ENCODE measurements at regions not wholly inside any gene's neighbourhood (a gene's known extent, or its start where the extent isn't known, plus 50 kb on each side); places are given as distances from the start of the nearest gene placed in this dataset.

- H3K27me3 ChIP-seq (ENCODE audit: insufficient read depth, low read depth), result no peaks in the 10 kb centered on the region
These were observed 169.7 kb upstream of the MYCN start for GRCh38 chr2:15770606-15771005.

DNA sequence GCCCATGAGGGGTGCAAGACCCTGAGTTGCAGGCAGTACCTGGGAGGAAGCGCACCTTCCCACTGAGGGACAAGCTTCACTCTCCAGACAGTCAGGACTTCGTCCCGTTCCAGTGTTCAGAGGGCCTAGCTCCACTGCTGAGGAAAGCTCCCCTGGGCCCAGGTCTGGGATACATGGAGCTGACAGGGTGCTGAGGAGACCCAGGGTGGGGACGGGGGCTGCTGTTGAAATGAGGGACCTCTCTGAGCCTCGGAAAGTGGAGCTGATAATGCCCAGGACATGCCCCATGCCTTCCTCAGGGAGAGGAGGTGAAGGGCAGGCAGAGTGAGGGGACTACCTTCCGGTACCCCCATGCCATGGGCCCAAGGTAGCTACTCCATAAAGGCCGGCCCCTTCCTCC lies 169.2 kb upstream of the MYCN start:
- H3K4me2 ChIP-seq, result no peak overlapping the region
- no peaks in the 10 kb centered on the region for H3K4me1 ChIP-seq (ENCODE audit: low read depth, poor library complexity, severe bottlenecking)
- TF ChIP-seq CTCF (conservative IDR thresholded peaks at IDR 0.05; ENCODE audit: low read depth, low read length), result no peak
- no peaks in the 10 kb centered on the region for H3K36me3 ChIP-seq (ENCODE audit: insufficient read depth)
- H3K9ac ChIP-seq, result no peak overlapping the region
- H4K20me1 ChIP-seq (ENCODE audit: insufficient read depth), result no peaks in the 10 kb centered on the region
- H3K27me3 ChIP-seq (ENCODE audit: insufficient read depth, low read depth), result no peaks in the 10 kb centered on the region
- no peaks in the 10 kb centered on the region for H3K79me2 ChIP-seq (ENCODE audit: insufficient read depth, low read depth)
- no peak overlapping the region for H3K4me3 ChIP-seq (IDR thresholded peaks at IDR 0.05; ENCODE audit: insufficient read depth, low read depth, low read length)
- H3K27ac ChIP-seq, result no peak overlapping the region
- H2AFZ ChIP-seq (ENCODE audit: low read depth), result no peak overlapping the region

More at GRCh38 chr2:15770606-15771005, 169.7 kb upstream of the MYCN start:
- TF ChIP-seq CTCF (conservative IDR thresholded peaks at IDR 0.05; ENCODE audit: low read depth, low read length), result no peak
- Histone ChIP-seq H3K36me3 (ENCODE audit: insufficient read depth) (no peaks in the 10 kb centered on the region), H3K27ac (no peak overlapping the region), H3K4me3 (IDR thresholded peaks at IDR 0.05; ENCODE audit: insufficient read depth, low read depth, low read length) (no peak overlapping the region), H3K4me2 (no peak overlapping the region), H3K4me1 (ENCODE audit: low read depth, poor library complexity, severe bottlenecking) (no peaks in the 10 kb centered on the region), H4K20me1 (ENCODE audit: insufficient read depth) (no peaks in the 10 kb centered on the region), H2AFZ (ENCODE audit: low read depth) (no peak overlapping the region), H3K79me2 (ENCODE audit: insufficient read depth, low read depth) (no peaks in the 10 kb centered on the region), H3K9ac (no peak overlapping the region)

GRCh38 chr2:15772086-15772595 lies 168.2 kb upstream of the MYCN start:
- no peak overlapping the region for H2AFZ ChIP-seq (ENCODE audit: low read depth)
- no peak for TF ChIP-seq CTCF (conservative IDR thresholded peaks at IDR 0.05; ENCODE audit: low read depth, low read length)
- no peaks in the 10 kb centered on the region for H3K79me2 ChIP-seq (ENCODE audit: insufficient read depth, low read depth)
- H4K20me1 ChIP-seq (ENCODE audit: insufficient read depth), result no peaks in the 10 kb centered on the region
- H3K36me3 ChIP-seq (ENCODE audit: insufficient read depth), result no peaks in the 10 kb centered on the region
- H3K9ac ChIP-seq, result no peak overlapping the region
- H3K27ac ChIP-seq, result no peak overlapping the region
- H3K4me3 ChIP-seq (IDR thresholded peaks at IDR 0.05; ENCODE audit: insufficient read depth, low read depth, low read length), result no peak overlapping the region
- no peak overlapping the region for H3K4me2 ChIP-seq
- no peaks in the 10 kb centered on the region for H3K4me1 ChIP-seq (ENCODE audit: low read depth, poor library complexity, severe bottlenecking)
- no peaks in the 10 kb centered on the region for H3K27me3 ChIP-seq (ENCODE audit: insufficient read depth, low read depth)

GRCh38 chr2:15772681-15773080 lies 167.7 kb upstream of the MYCN start:
- H3K4me1 ChIP-seq (ENCODE audit: low read depth, poor library complexity, severe bottlenecking), result no peaks in the 10 kb centered on the region
- no peaks in the 10 kb centered on the region for H3K27me3 ChIP-seq (ENCODE audit: insufficient read depth, low read depth)

More at GRCh38 chr2:15772681-15773080, 167.7 kb upstream of the MYCN start:
- H4K20me1 ChIP-seq (ENCODE audit: insufficient read depth), result no peaks in the 10 kb centered on the region
- no peak overlapping the region for H3K27ac ChIP-seq
- TF ChIP-seq CTCF (conservative IDR thresholded peaks at IDR 0.05; ENCODE audit: low read depth, low read length), result no peak
- H3K4me3 ChIP-seq (IDR thresholded peaks at IDR 0.05; ENCODE audit: insufficient read depth, low read depth, low read length), result no peak overlapping the region
- no peaks in the 10 kb centered on the region for H3K79me2 ChIP-seq (ENCODE audit: insufficient read depth, low read depth)
- no peak overlapping the region for H3K4me2 ChIP-seq
- H2AFZ ChIP-seq (ENCODE audit: low read depth), result no peak overlapping the region
- H3K36me3 ChIP-seq (ENCODE audit: insufficient read depth), result no peaks in the 10 kb centered on the region
- no peak overlapping the region for H3K9ac ChIP-seq

Data from KMS-11 (cell line).